Neural cell (in vitro differentiated cells): ENCODE measurements at regions not wholly inside any gene's neighbourhood (a gene's known extent, or its start where the extent isn't known, plus 50 kb on each side); places are given as distances from the start of the nearest gene placed in this dataset.

Source experiments
- H2AFZ ChIP-seq: fragments of 200-600, 300-800 bp; sonication (generic), shearing (Covaris generic); 2 replicates; pipeline ENCODE4 v1.6.0; 2014; ENCODE audit warnings: low read depth, mild to moderate bottlenecking, antibody characterized with exemption, low read length, moderate library complexity
- H3F3A ChIP-seq: fragments of 200-600 bp; shearing (Covaris generic); 2 replicates; pipeline ENCODE4 v1.6.1; 2016; ENCODE audit warnings: mild to moderate bottlenecking, moderate library complexity, mixed read lengths, antibody characterized with exemption, low read length; ENCODE audit not compliant: insufficient read depth, poor library complexity, severe bottlenecking
- H3K27ac ChIP-seq: fragments of 200-600, 300-800 bp; sonication (generic), shearing (Covaris generic); 2 replicates; pipeline ENCODE4 v1.5.1; 2014; ENCODE audit warnings: mild to moderate bottlenecking, low read length, moderate library complexity
- H3K27me3 ChIP-seq: fragments of 300-800, 200-600 bp; sonication (generic), shearing (Covaris generic); 2 replicates; pipeline ENCODE4 v1.6.0; 2014; ENCODE audit warnings: mild to moderate bottlenecking, low read depth, low read length, moderate library complexity; ENCODE audit not compliant: insufficient read depth
- H3K36me3 ChIP-seq: fragments of 300-800, 200-600 bp; sonication (generic), shearing (Covaris generic); 2 replicates; pipeline ENCODE4 v1.5.1; 2014; ENCODE audit warnings: mild to moderate bottlenecking, antibody characterized with exemption, low read length, moderate library complexity; ENCODE audit not compliant: insufficient read depth
- H3K4me2 ChIP-seq: fragments of 300-800, 200-600 bp; sonication (generic), shearing (Covaris generic); 2 replicates; pipeline ENCODE4 v1.6.0; 2014; ENCODE audit warnings: mild to moderate bottlenecking, low read length
- H3K4me3 ChIP-seq: fragments of 300-800, 200-600 bp; sonication (generic), shearing (Covaris generic); 2 replicates; pipeline ENCODE4 v1.5.1; 2014; ENCODE audit warnings: mild to moderate bottlenecking, low read length, moderate library complexity
- H3K79me2 ChIP-seq: fragments of 200-600 bp; shearing (Covaris generic); replicated peaks from 2 replicates; pipeline ENCODE4 v1.6.0; 2014; ENCODE audit warnings: mild to moderate bottlenecking, low read length, moderate library complexity; ENCODE audit not compliant: insufficient read depth
- H3K9ac ChIP-seq: fragments of 300-800, 200-600 bp; sonication (generic), shearing (Covaris generic); 2 replicates; pipeline ENCODE4 v1.6.1; 2016; ENCODE audit warnings: mild to moderate bottlenecking, low read length, mixed read lengths
- H3K9me2 ChIP-seq: fragments of 200-600 bp; shearing (Covaris generic); 2 replicates; pipeline ENCODE4 v1.6.1; 2016; ENCODE audit warnings: mild to moderate bottlenecking, low read length, mixed read lengths; ENCODE audit not compliant: insufficient read depth
- H3K9me3 ChIP-seq: fragments of 200-600, 300-800 bp; sonication (generic), shearing (Covaris generic); 2 replicates; pipeline ENCODE4 v1.6.1; 2016; ENCODE audit warnings: mild to moderate bottlenecking, mixed run types, low read length, moderate library complexity, mixed read lengths
- H4K20me1 ChIP-seq: fragments of 200-600 bp; shearing (Covaris generic); 2 replicates; pipeline ENCODE4 v1.6.1; 2016; ENCODE audit warnings: mild to moderate bottlenecking, mixed run types; ENCODE audit not compliant: insufficient read depth
- EP300 ChIP-seq: fragments of 450-650 bp; conservative IDR thresholded peaks from 2 replicates; pipeline ENCODE4 v1.6.1; 2014; ENCODE audit warnings: antibody characterized with exemption, mild to moderate bottlenecking, moderate library complexity; ENCODE audit not compliant: poor library complexity, severe bottlenecking
- EZH2 ChIP-seq: fragments of 200-600, 300-800 bp; shearing (Covaris generic), sonication (generic); IDR thresholded peaks from 2 replicates; pipeline ENCODE4 v1.6.1; 2014; ENCODE audit warnings: antibody characterized with exemption, low read length, borderline replicate concordance, mild to moderate bottlenecking; ENCODE audit not compliant: insufficient read depth, poor library complexity, severe bottlenecking
- MXI1 ChIP-seq: fragments of 450-650 bp; conservative IDR thresholded peaks from 2 replicates; pipeline ENCODE4 v1.6.1; 2014; ENCODE audit warnings: antibody characterized with exemption, mild to moderate bottlenecking; ENCODE audit not compliant: poor library complexity, severe bottlenecking
- RAD21 ChIP-seq: fragments of 450-650 bp; conservative IDR thresholded peaks from 2 replicates; pipeline ENCODE4 v1.6.1; 2014; ENCODE audit warnings: antibody characterized with exemption, mild to moderate bottlenecking, moderate library complexity
- SMC3 ChIP-seq: fragments of 450-650 bp; conservative IDR thresholded peaks from 2 replicates; pipeline ENCODE4 v1.6.1; 2014; ENCODE audit warnings: antibody characterized with exemption, mild to moderate bottlenecking, moderate library complexity; ENCODE audit not compliant: poor library complexity
- TAF1 ChIP-seq: IDR thresholded peaks from 2 replicates; pipeline ENCODE4 v1.6.1; 2012; ENCODE audit warnings: low read depth
- TF ChIP-seq, protein P1 (sequence below): IDR thresholded peaks from 2 replicates; pipeline ENCODE4 v1.6.1; 2012; ENCODE audit warnings: borderline replicate concordance
- TF ChIP-seq, protein P2 (sequence below): fragments of 450-650 bp; IDR thresholded peaks from 2 replicates; pipeline ENCODE4 v1.5.1; 2014; ENCODE audit warnings: antibody characterized with exemption, mild to moderate bottlenecking, moderate library complexity; ENCODE audit not compliant: poor library complexity, severe bottlenecking

DNA sequence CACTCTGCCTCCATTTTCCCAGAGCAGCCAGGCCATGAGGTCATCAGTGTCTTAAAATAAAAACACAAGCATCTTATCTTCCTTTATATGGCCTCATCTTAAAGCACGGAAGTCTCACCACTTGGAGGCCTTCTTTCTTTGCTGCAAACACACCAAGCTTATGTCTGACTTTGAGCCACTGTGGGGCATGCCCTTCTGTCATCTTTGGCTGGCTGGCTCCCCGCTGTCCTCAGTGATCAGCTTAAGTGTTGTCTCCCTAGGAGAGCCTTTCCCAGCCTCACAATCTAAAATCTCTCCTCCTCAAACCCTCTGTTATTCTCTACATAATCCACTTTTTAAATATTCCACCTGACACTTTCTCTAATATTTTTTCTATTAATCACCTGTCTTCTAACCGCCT, 191.6 kb upstream of the TTC29 start:
- H3K4me3 ChIP-seq, result no peak overlapping the region

DNA sequence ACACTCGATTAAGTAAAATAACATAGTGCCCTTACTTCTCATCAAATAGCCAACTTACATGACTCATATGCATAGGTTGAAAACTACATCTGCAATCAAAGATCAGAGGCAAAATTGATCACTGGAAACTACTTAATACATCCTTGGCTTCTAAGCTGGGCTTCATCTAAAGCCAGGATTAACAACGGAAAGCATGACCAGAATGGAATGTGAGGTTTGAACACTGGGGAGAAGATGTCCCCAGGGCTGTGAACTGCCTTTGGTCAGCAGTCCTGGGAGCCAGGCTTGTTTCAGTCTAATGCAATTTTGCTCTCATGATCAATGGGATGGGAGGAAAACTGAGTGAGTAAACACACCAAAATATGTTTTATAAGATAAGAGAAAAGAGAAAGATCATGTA, 192.5 kb upstream of the TTC29 start:
- no peak overlapping the region for H2AFZ ChIP-seq
- H3K4me2 ChIP-seq, result no peak overlapping the region
- H3K27me3 ChIP-seq, result no peaks in the 10 kb centered on the region
- TF ChIP-seq MXI1 (no peak), EZH2 (no peak), EP300 (no peak), TAF1 (no peak), SMC3 (no peak)
- TF ChIP-seq, protein P1, sequence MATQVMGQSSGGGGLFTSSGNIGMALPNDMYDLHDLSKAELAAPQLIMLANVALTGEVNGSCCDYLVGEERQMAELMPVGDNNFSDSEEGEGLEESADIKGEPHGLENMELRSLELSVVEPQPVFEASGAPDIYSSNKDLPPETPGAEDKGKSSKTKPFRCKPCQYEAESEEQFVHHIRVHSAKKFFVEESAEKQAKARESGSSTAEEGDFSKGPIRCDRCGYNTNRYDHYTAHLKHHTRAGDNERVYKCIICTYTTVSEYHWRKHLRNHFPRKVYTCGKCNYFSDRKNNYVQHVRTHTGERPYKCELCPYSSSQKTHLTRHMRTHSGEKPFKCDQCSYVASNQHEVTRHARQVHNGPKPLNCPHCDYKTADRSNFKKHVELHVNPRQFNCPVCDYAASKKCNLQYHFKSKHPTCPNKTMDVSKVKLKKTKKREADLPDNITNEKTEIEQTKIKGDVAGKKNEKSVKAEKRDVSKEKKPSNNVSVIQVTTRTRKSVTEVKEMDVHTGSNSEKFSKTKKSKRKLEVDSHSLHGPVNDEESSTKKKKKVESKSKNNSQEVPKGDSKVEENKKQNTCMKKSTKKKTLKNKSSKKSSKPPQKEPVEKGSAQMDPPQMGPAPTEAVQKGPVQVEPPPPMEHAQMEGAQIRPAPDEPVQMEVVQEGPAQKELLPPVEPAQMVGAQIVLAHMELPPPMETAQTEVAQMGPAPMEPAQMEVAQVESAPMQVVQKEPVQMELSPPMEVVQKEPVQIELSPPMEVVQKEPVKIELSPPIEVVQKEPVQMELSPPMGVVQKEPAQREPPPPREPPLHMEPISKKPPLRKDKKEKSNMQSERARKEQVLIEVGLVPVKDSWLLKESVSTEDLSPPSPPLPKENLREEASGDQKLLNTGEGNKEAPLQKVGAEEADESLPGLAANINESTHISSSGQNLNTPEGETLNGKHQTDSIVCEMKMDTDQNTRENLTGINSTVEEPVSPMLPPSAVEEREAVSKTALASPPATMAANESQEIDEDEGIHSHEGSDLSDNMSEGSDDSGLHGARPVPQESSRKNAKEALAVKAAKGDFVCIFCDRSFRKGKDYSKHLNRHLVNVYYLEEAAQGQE, result no peak
- no peak overlapping the region for H3K27ac ChIP-seq
- H3K9me2 ChIP-seq, result no peaks in the 10 kb centered on the region
- H3K79me2 ChIP-seq, result no peaks in the 10 kb centered on the region
- H3K9me3 ChIP-seq, result no peaks in the 10 kb centered on the region
- H3K4me3 ChIP-seq, result no peak overlapping the region
- H3K36me3 ChIP-seq, result no peaks in the 10 kb centered on the region
- no peak overlapping the region for H3K9ac ChIP-seq
- no peaks in the 10 kb centered on the region for H3F3A ChIP-seq
- no peaks in the 10 kb centered on the region for H4K20me1 ChIP-seq

More for the DNA sequence above, 191.6 kb upstream of the TTC29 start:
- H3K27me3 ChIP-seq, result no peaks in the 10 kb centered on the region
- H3K27ac ChIP-seq, result no peak overlapping the region
- H3K9ac ChIP-seq, result no peak overlapping the region
- no peaks in the 10 kb centered on the region for H3F3A ChIP-seq
- no peaks in the 10 kb centered on the region for H3K79me2 ChIP-seq
- H3K4me2 ChIP-seq, result no peak overlapping the region
- no peak for TF ChIP-seq TAF1
- TF ChIP-seq EZH2, result no peak
- TF ChIP-seq RAD21, result no peak
- TF ChIP-seq MXI1, result no peak
- TF ChIP-seq, protein P2, sequence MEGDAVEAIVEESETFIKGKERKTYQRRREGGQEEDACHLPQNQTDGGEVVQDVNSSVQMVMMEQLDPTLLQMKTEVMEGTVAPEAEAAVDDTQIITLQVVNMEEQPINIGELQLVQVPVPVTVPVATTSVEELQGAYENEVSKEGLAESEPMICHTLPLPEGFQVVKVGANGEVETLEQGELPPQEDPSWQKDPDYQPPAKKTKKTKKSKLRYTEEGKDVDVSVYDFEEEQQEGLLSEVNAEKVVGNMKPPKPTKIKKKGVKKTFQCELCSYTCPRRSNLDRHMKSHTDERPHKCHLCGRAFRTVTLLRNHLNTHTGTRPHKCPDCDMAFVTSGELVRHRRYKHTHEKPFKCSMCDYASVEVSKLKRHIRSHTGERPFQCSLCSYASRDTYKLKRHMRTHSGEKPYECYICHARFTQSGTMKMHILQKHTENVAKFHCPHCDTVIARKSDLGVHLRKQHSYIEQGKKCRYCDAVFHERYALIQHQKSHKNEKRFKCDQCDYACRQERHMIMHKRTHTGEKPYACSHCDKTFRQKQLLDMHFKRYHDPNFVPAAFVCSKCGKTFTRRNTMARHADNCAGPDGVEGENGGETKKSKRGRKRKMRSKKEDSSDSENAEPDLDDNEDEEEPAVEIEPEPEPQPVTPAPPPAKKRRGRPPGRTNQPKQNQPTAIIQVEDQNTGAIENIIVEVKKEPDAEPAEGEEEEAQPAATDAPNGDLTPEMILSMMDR, result no peak
- TF ChIP-seq EP300, result no peak
- H3K9me3 ChIP-seq, result no peaks in the 10 kb centered on the region
- H3K9me2 ChIP-seq, result no peaks in the 10 kb centered on the region
- no peaks in the 10 kb centered on the region for H3K36me3 ChIP-seq
- H4K20me1 ChIP-seq, result no peaks in the 10 kb centered on the region
- no peak overlapping the region for H2AFZ ChIP-seq
